HG03103 (cell line): ENCODE measurements at regions not wholly inside any gene's neighbourhood (a gene's known extent, or its start where the extent isn't known, plus 50 kb on each side); places are given as distances from the start of the nearest gene placed in this dataset.

ENCODE experiments used
- ATAC-seq: cut with Tn5 transposase; IDR thresholded peaks from one replicate; pipeline ENCODE4 v1.9.1; 2021; ENCODE audit warnings: low read depth; ENCODE audit not compliant: unreplicated experiment

DNA sequence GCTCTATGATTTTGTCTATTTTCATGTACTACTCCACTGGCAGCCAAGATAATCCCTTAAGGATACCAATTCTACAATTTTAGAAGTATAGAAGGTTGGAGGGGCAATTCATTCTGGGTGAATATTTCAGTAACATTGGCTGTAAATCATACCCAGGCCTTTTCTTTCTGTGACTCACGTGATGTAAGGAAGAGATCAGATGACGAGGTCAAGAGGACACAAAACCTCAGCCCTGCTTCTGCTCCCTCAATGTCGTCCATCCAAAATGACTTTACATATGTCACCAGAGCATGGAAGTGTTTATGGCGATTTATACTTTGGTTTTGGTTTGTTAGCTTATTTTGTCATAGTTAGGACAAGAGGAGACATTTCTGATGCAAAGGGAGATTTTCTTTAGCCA, 70.7 kb upstream of the SLC4A4 start:
- ATAC-seq: no peak

GRCh38 chr4:71269233-71269632, 69.6 kb upstream of the SLC4A4 start:
- ATAC-seq: no peak

GRCh38 chr4:71270901-71271300, 67.9 kb upstream of the SLC4A4 start:
- peak; percentile 52 for ATAC-seq

GRCh38 chr4:71272976-71273375, 65.8 kb upstream of the SLC4A4 start:
- no peak for ATAC-seq

DNA sequence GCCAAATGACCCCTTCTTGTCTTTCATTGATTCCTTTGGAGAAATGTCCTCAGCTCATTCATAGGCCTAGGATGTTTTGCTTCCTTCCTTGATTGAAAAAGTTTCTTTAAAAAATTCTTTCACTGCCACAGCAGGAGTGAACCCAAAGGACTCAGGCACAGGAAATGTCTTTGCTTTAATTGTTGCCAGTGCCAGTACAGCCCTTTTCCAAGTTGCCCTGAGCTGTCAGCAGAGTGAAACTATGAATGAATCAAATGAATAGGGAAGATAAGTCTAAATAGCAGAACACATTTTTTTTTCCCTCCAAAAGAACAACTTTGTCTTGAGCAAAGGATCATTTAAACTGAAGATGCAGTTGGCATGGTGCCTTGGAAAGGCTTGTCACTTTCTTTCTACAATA, 63.8 kb upstream of the SLC4A4 start:
- ATAC-seq: no peak

- no peak for ATAC-seq
Observed at GRCh38 chr4:71275570-71275969, 63.2 kb upstream of the SLC4A4 start.

- no peak for ATAC-seq
Observed at GRCh38 chr4:71277353-71277752, 61.5 kb upstream of the SLC4A4 start.

DNA sequence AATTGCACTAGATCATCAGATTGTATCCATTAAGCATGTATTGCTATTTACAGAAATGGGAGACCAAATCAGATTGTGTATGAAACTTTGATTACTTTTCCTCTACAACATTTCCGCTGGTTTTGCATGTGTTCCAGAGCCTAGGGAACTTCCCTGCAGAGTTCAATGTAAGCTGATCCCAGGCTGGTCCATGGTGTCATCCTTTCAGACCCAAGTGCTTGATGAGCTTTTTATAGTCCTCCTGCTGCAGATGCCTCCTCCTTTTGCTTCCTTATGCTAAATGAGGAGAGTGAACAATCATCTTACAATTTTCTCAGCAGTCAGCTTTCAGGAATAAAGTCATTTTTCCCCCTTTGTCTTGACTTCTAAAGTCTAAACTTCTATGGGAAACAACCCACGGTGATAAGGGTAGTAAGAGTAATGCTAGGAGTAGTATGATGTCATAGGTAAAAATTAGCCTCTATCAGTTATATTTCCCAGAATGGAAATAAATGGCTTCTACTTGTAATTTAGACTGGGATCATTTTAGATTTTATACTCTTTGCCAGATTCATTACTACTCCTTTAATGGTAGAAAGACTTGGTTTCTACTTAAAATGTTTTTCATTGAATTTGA, 55.1 kb upstream of the SLC4A4 start:
- ATAC-seq: no peak

DNA sequence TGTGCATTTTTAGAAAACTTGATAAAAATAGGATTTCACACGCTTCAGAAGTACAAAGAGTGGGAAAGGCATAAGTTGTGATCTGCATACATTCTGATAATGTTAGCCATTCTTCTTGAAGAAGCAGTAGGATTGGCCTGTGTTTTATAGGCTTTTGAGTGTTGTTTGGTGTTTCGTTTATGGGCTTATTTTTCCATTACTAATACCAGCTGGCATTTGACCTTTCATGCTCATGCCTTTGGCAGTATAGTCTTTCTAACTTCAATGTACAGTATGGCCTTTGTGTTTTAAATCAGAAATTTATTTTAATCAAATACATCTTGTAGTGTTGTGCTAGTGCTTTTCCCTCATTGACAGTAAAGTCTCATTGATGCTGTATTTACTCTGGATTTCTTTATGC, 51.5 kb upstream of the SLC4A4 start:
- no peak for ATAC-seq

DNA sequence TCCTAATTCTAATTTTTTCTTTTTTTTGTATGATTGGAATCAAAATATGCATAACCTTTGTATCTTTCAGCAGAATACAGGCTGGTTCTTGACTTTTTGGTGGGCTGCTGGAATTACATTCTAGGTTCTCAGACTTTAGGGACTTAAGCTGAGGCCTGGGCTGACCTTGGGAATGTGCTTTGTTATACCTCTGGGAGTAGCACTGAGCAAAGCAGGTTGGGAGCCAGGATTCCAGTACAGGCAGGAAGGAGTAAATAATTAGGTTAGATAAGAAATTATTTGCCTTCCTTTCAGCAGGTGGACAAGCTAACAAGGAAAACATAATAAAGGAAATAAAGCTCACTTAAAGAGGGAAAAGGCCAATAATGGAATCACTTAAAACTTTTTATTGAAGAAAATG, 49.9 kb upstream of the SLC4A4 start:
- ATAC-seq: no peak
